IPS DF 6.9 (cell line): ENCODE measurements at regions not wholly inside any gene's neighbourhood (a gene's known extent, or its start where the extent isn't known, plus 50 kb on each side); places are given as distances from the start of the nearest gene placed in this dataset.
"Not testable (repeated sequence)": the region's sequence is repeated elsewhere in the genome, so short reads cannot be mapped to it uniquely, and the experiment has no call there.

Source experiments
- DNase-seq: peaks from one replicate; pipeline ENCODE4 v3.0.0-alpha.2; 2013; ENCODE audit warnings: low read depth, low spot score
- H3K27ac ChIP-seq: one replicate; pipeline ENCODE4 v1.5.1; 2013; ENCODE audit warnings: low read length, control low read depth
- H3K27me3 ChIP-seq: 2 replicates; pipeline ENCODE4 v1.6.1; 2013; ENCODE audit warnings: mild to moderate bottlenecking, low read length; ENCODE audit not compliant: control insufficient read depth, insufficient read depth
- H3K36me3 ChIP-seq: 2 replicates; pipeline ENCODE4 v1.6.1; 2013; ENCODE audit warnings: low read length; ENCODE audit not compliant: control insufficient read depth, insufficient read depth
- H3K4me1 ChIP-seq: 2 replicates; pipeline ENCODE4 v1.6.1; 2013; ENCODE audit warnings: low read length; ENCODE audit not compliant: control insufficient read depth, insufficient read depth
- H3K4me3 ChIP-seq: 2 replicates; pipeline ENCODE4 v1.5.1; 2013; ENCODE audit warnings: mild to moderate bottlenecking, low read length
- H3K9me3 ChIP-seq: 2 replicates; pipeline ENCODE4 v1.6.1; 2013; ENCODE audit warnings: low read length, inconsistent platforms; ENCODE audit not compliant: control insufficient read depth, insufficient read depth
- WGBS: extraction: QIAGEN DNeasy Blood & Tissue Kit; methylation state at CpG from one replicate; pipeline ENCODE4 v1.1.7; 2013; ENCODE audit warnings: mixed read lengths, missing lambda C conversion rate; ENCODE audit not compliant: insufficient read length, insufficient coverage; 5-methylcytosine and 5-hydroxymethylcytosine counted together

DNA sequence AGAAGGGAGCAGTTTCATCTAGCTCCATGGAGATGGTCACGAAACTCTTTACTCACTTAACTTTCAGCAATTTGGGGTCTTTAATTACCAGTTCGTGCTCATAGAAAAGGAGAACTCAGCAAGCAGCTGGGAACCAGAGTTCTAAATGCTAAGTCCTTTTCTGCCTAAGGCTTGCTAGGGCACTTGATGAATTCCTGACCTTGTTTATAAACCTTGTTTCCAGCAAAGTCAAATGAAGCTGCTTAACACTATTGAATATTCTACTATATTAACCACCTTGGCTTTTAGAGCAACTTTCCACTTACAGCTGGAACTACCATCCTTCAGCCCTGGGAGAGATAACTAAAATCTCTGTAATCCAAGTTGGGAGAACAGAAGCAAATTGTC, 79.5 kb upstream of the TSC22D2 start:
- Histone ChIP-seq H3K4me1 (no peaks in the 10 kb centered on the region), H3K4me3 (no peak overlapping the region), H3K36me3 (no peaks in the 10 kb centered on the region), H3K27me3 (no peaks in the 10 kb centered on the region), H3K27ac (no peak overlapping the region), H3K9me3 (no peaks in the 10 kb centered on the region)
- no peak for DNase-seq
- WGBS = no CpG with 5 or more reads among the region's 2 CpGs

DNA sequence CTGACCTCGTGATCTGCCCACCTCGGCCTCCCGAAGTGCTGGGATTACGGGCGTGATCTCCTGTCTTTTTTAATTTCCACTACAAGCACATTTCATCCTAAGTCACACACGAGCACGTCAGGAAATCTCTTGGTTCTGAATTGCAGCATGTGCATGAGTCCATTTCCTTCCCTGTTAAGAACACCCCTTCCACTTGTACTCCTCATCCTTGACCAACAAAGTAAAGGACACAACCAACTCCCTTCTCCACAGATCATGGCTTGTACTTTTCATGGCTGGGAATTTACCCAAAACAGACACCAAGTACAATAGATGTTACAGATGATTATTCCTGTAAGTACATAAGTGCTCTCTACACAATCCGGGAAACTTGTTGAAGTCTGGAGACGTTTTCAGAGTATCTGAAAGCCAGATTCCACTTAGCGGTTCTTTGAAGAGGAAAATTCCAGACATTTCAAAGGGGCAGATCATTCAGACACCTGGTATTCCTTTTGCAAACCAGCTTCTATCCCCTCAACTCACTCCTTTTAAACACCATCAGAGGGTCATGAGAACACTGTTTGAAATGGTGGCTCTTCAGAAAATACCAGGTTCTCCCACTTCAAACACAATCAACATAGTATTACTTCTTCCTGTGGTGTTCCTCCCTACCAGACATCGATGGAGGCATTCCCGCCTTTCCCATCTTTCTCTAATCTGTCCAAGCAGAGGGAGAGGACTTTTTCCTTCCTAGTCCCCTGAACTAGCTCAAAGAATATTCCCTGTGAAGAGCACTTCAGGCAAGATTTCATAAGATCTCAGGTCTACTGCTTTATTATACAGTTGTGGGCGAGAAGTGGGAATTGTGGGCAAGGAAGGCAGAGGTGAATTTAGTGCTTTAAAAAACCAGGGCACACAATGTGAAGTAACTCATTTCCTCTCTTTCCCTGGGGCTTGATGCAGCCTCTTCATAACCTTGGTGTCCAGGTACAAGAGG, 80.1 kb upstream of the TSC22D2 start:
- Histone ChIP-seq H3K4me1 (no peaks in the 10 kb centered on the region), H3K27ac (no peak overlapping the region), H3K4me3 (no peak overlapping the region), H3K36me3 (no peaks in the 10 kb centered on the region), H3K27me3 (no peaks in the 10 kb centered on the region), H3K9me3 (no peaks in the 10 kb centered on the region)
- DNase-seq = no peak
- WGBS = no CpG with 5 or more reads among the region's 13 CpGs

DNA sequence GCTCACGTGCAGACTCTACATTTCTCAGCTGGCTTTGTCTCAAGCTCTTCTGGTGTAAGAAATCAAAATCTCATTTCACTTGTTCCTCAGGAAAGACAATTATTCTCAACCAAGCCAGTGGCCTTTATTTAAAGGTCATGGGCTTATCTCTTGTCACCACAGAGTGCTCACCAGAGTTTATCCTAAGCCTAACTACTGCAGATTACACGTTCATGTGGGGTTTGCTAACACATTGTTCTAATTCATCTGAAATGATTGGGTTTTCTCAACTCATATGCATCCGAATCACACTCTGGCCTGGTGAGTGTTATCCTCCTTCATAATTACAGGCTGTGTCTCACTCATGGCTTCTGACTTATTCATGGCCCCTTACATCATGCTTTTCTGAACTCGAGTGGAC, 83.3 kb upstream of the TSC22D2 start:
- Histone ChIP-seq H3K27me3 (no peaks in the 10 kb centered on the region), H3K9me3 (no peaks in the 10 kb centered on the region), H3K27ac (no peak overlapping the region), H3K4me1 (no peaks in the 10 kb centered on the region), H3K36me3 (no peaks in the 10 kb centered on the region), H3K4me3 (no peak overlapping the region)
- DNase-seq = no peak
- no CpG with 5 or more reads among the region's 4 CpGs for WGBS

DNA sequence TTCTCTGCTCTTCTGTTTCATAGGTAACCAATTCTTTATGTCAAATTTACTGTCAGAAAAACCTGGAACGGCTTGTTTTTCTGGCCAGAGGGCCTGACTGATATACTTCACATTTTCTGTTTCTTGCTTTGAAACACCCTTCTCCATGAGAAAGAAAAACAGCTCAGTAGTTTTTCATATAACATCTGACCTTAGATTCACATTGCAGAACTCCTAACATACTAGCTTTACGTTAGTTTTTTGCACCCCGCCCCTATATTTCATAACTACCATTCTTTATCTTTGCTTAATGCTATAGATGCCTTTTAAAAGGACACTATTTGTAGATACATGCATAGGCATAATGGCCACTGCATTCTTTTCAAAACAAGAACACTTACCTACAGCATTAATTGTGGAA, 83.9 kb upstream of the TSC22D2 start:
- Histone ChIP-seq H3K4me1 (no peaks in the 10 kb centered on the region), H3K9me3 (no peaks in the 10 kb centered on the region), H3K27ac (no peak overlapping the region), H3K27me3 (no peaks in the 10 kb centered on the region), H3K4me3 (no peak overlapping the region), H3K36me3 (no peaks in the 10 kb centered on the region)
- no peak for DNase-seq
- 100% methylated on average over 2 of the region's 3 CpGs for WGBS

DNA sequence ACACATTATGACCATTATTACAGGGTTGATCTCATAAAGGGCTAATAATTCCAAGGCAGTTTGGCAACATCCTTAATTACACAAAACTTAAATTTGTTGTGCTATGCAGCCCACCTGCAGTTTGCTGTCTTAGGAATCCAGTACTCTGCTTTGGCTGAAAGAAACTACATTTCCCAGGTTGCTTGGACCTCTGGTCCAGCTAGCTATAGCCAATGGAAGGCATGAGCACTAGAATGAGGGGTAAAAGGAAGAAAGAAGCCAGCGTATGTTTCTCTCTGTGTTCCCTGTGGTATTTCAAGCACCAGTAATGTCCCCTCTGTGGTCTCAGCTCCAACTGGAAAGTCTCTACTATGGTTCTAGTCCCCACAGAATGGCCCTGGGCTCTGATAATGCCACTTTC, 84.3 kb upstream of the TSC22D2 start:
- no peak overlapping the region for H3K27ac ChIP-seq
- no CpG with 5 or more reads among the region's 1 CpG for WGBS

DNA sequence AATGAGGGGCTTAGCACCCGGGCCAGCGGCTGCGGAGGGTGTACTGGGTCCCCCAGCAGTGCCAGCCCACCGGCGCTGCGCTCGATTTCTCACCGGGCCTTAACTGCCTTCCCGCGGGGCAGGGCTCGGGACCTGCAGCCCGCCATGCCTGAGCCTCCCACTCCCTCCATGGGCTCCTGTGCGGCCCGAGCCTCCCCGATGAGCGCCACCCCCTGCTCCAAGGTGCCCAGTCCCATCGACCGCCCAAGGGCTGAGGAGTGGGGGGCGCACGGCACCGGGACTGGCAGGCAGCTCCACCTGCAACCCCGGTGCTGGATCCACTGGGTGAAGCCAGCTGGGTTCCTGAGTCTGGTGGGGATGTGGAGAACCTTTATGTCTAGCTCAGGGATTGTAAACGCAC, 85.0 kb upstream of the TSC22D2 start:
- not testable (repeated sequence) for H3K36me3 ChIP-seq, DNase-seq, H3K4me1 ChIP-seq, H3K9me3 ChIP-seq, H3K27ac ChIP-seq, H3K4me3 ChIP-seq, H3K27me3 ChIP-seq
- no CpG with 5 or more reads among the region's 23 CpGs for WGBS

More for the DNA sequence above, 84.3 kb upstream of the TSC22D2 start:
- Histone ChIP-seq H3K27me3 (no peaks in the 10 kb centered on the region), H3K4me3 (no peak overlapping the region), H3K9me3 (no peaks in the 10 kb centered on the region), H3K36me3 (no peaks in the 10 kb centered on the region), H3K4me1 (no peaks in the 10 kb centered on the region)
- no peak for DNase-seq

DNA sequence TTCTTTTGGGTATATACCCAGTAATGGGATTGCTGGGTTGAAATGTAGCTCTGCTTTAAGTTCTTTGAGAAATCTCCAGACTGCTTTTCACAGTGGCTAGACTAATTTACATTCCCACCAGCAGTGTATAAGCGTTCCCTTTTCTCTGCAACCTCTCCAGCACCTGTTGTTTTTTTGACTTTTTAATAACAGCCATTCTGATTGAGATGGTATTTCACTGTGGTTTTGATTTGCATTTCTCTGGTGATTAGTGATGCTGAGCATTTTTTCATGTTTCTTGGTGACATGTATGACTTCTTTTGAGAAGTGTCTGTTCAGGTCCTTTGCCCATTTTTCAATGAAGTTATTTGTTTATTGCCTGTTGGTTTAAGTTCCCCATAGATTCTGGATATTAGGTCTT, 87.1 kb upstream of the TSC22D2 start:
- H3K9me3 ChIP-seq, H3K27ac ChIP-seq, DNase-seq, H3K4me3 ChIP-seq, H3K4me1 ChIP-seq, H3K27me3 ChIP-seq, H3K36me3 ChIP-seq: not testable (repeated sequence)
- WGBS = no CpG with 5 or more reads among the region's 1 CpG

DNA sequence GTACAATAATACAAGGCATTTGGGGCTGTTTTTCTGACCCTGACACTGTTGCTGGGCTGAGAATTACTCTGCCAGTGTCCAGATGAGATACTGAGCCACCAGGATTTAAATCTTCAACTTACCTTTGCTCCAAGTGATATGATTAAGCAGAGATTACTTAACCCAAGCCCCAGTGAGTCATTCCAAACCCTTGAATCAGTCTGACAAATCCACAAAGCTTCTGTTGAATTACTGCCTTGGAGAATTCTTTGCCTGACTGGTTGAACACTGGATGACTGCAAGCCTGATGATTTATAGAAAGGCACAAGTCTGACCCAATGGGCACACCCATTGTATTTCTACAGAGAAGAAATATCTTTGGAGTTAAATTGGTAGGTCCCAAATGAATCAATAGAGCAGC, 88.2 kb upstream of the TSC22D2 start:
- H3K9me3 ChIP-seq = no peaks in the 10 kb centered on the region
- H3K4me3 ChIP-seq = no peak overlapping the region
- no peaks in the 10 kb centered on the region for H3K27me3 ChIP-seq
- no peak for DNase-seq
- no peaks in the 10 kb centered on the region for H3K36me3 ChIP-seq
- no peaks in the 10 kb centered on the region for H3K4me1 ChIP-seq
- H3K27ac ChIP-seq = no peak overlapping the region

DNA sequence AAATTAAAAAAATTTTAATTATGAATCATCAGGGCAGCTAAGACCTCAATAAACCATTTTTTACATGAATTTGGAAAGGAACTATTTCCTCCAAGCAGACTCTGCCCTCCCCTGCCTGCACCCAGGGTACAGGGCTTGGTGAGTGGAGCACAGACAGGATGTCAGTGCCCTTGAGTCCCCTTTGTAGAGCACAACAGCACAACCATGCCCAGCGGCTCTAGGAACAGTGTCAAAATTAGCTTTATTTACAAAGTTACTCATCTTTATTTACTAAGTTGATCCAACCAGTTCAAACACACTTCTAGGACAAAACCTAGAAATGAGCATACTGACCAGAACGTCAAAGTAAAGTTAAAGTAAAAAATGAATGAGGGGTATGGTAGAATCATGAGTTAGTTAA, 90.6 kb upstream of the TSC22D2 start:
- no peaks in the 10 kb centered on the region for H3K9me3 ChIP-seq
- no peaks in the 10 kb centered on the region for H3K36me3 ChIP-seq
- WGBS = no CpG with 5 or more reads among the region's 2 CpGs
- no peak for DNase-seq
- H3K4me3 ChIP-seq = no peak overlapping the region
- no peaks in the 10 kb centered on the region for H3K4me1 ChIP-seq
- no peak overlapping the region for H3K27ac ChIP-seq
- no peaks in the 10 kb centered on the region; the same call in 1 of the 2 replicates for H3K27me3 ChIP-seq

DNA sequence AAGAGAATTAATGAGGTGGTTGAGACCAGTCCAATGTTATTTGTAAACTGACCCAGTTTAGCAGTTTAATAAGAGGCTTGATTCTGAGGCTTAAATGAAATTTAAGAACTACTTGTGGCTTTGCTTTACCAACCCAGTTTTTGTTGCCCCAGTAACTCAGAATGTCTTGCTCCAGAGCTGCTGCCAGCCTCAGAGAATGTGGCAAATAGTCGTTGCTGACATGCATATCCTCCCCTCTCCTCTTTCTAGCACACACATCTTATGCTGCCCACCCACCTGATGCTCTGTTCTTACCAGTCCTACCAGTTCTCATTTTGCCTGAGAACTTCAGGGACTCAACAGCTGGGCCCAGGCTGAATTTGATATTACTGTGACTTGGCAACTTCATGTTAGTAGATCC, 92.4 kb upstream of the TSC22D2 start:
- Histone ChIP-seq H3K27ac (no peak overlapping the region), H3K27me3 (no peaks in the 10 kb centered on the region; the same call in 1 of the 2 replicates), H3K9me3 (no peaks in the 10 kb centered on the region), H3K4me3 (no peak overlapping the region), H3K36me3 (no peaks in the 10 kb centered on the region), H3K4me1 (no peaks in the 10 kb centered on the region)
- no CpG with 5 or more reads among the region's 1 CpG for WGBS
- DNase-seq = no peak
